Liver (tissue), 8 donors: ENCODE measurements at regions not wholly inside any gene's neighbourhood (a gene's known extent, or its start where the extent isn't known, plus 50 kb on each side); places are given as distances from the start of the nearest gene placed in this dataset.

ENCODE experiments used
- DNase-seq: peaks from one replicate; pipeline ENCODE4 v3.0.0-alpha.2; 2017; ENCODE audit warnings: low spot score
- H3K27ac ChIP-seq, 2 donors: one replicate each; pipeline ENCODE4 v1.7.0; 2013; ENCODE audit warnings: inconsistent platforms in 2 of 2, low read length in 2 of 2, control low read depth in 1 of 2, low read depth in 1 of 2, mild to moderate bottlenecking in 1 of 2
- H3K27me3 ChIP-seq, 4 donors: one replicate each; pipeline versions ENCODE4 v1.6.1 to v1.7.0; 2013; ENCODE audit warnings: low read length in 3 of 4, inconsistent platforms in 1 of 4, mild to moderate bottlenecking in 1 of 4, moderate library complexity in 1 of 4; ENCODE audit not compliant: control insufficient read depth in 4 of 4, insufficient read depth in 4 of 4
- H3K36me3 ChIP-seq, 4 donors: one replicate each; pipeline versions ENCODE4 v1.6.1 to v1.7.0; 2013; ENCODE audit warnings: low read length in 3 of 4, mild to moderate bottlenecking in 3 of 4, low read depth in 1 of 4, moderate library complexity in 1 of 4; ENCODE audit not compliant: control insufficient read depth in 4 of 4, insufficient read depth in 3 of 4
- H3K4me1 ChIP-seq, 4 donors: one replicate each; pipeline versions ENCODE4 v1.6.1 to v1.7.0; 2013; ENCODE audit warnings: low read length in 3 of 4, mild to moderate bottlenecking in 3 of 4, moderate library complexity in 1 of 4; ENCODE audit not compliant: control insufficient read depth in 4 of 4, insufficient read depth in 4 of 4
- H3K4me3 ChIP-seq, 3 donors: one replicate each; pipeline versions ENCODE4 v1.6.1 to v1.7.0; 2013; ENCODE audit warnings: low read length in 3 of 3, control low read depth in 1 of 3, low read depth in 1 of 3, mild to moderate bottlenecking in 1 of 3
- H3K9ac ChIP-seq, 2 donors: one replicate each; pipeline ENCODE4 v1.7.0; 2013; ENCODE audit warnings: low read length in 2 of 2, mild to moderate bottlenecking in 2 of 2, moderate library complexity in 2 of 2, control low read depth in 1 of 2, low read depth in 1 of 2
- H3K9me3 ChIP-seq, 4 donors: one replicate each; pipeline versions ENCODE4 v1.6.1 to v1.7.0; 2013; ENCODE audit warnings: low read length in 3 of 4; ENCODE audit not compliant: control insufficient read depth in 4 of 4
- ATF3 ChIP-seq: IDR thresholded peaks from 2 replicates; pipeline ENCODE4 v1.6.1; 2016; ENCODE audit warnings: antibody characterized with exemption
- CTCF ChIP-seq: fragments of 150-350 bp; IDR thresholded peaks from 2 replicates; pipeline ENCODE4 v1.5.1; 2017; ENCODE audit warnings: improper control_type of control experiment, low read depth, low read length; ENCODE audit not compliant: missing input control
- EGR1 ChIP-seq, 2 donors: IDR thresholded peaks; 2 replicates each; pipeline ENCODE4 v1.6.1; 2016 to 2018; ENCODE audit warnings: antibody characterized with exemption in 2 of 2, low read depth in 2 of 2
- FOXA1 ChIP-seq: IDR thresholded peaks from 2 replicates; pipeline ENCODE4 v1.6.1; 2016; ENCODE audit warnings: antibody characterized with exemption
- FOXA2 ChIP-seq: IDR thresholded peaks from 2 replicates; pipeline ENCODE4 v1.6.1; 2016; ENCODE audit warnings: antibody characterized with exemption
- GABPA ChIP-seq, 2 donors: IDR thresholded peaks in 1 of 2; conservative IDR thresholded peaks in 1 of 2; 2 replicates each; pipeline ENCODE4 v1.6.1; 2016; ENCODE audit warnings: antibody characterized with exemption in 2 of 2, mild to moderate bottlenecking in 1 of 2, moderate library complexity in 1 of 2
- HNF4A ChIP-seq, 2 donors: conservative IDR thresholded peaks; 2 replicates each; pipeline ENCODE4 v1.6.1; 2016; ENCODE audit warnings: antibody characterized with exemption in 2 of 2, mild to moderate bottlenecking in 2 of 2
- HNF4G ChIP-seq: IDR thresholded peaks from 2 replicates; pipeline ENCODE4 v1.6.1; 2016; ENCODE audit warnings: antibody characterized with exemption
- JUND ChIP-seq, 2 donors: IDR thresholded peaks; 2 replicates each; pipeline ENCODE4 v1.6.1; 2016; ENCODE audit warnings: antibody characterized with exemption in 2 of 2
- MAX ChIP-seq: IDR thresholded peaks from 2 replicates; pipeline ENCODE4 v1.6.1; 2016; ENCODE audit warnings: antibody characterized with exemption
- NR2F2 ChIP-seq: IDR thresholded peaks from 2 replicates; pipeline ENCODE4 v1.6.1; 2016; ENCODE audit warnings: antibody characterized with exemption
- RAD21 ChIP-seq, 2 donors: IDR thresholded peaks; 2 replicates each; pipeline ENCODE4 v1.6.1; 2016; ENCODE audit warnings: antibody characterized with exemption in 2 of 2, mild to moderate bottlenecking in 2 of 2
- REST ChIP-seq: IDR thresholded peaks from 2 replicates; pipeline ENCODE4 v1.6.1; 2016; ENCODE audit warnings: antibody characterized with exemption, mild to moderate bottlenecking
- RXRA ChIP-seq, 2 donors: IDR thresholded peaks; 2 replicates each; pipeline ENCODE4 v1.6.1; 2017 to 2018; ENCODE audit warnings: antibody characterized with exemption in 2 of 2, mild to moderate bottlenecking in 1 of 2
- SP1 ChIP-seq: IDR thresholded peaks from 2 replicates; pipeline ENCODE4 v1.6.1; 2018; ENCODE audit warnings: antibody characterized with exemption, mild to moderate bottlenecking
- TAF1 ChIP-seq: conservative IDR thresholded peaks from 2 replicates; pipeline ENCODE4 v1.6.1; 2016; ENCODE audit warnings: antibody characterized with exemption, mild to moderate bottlenecking
- YY1 ChIP-seq: IDR thresholded peaks from 2 replicates; pipeline ENCODE4 v1.6.1; 2016; ENCODE audit warnings: antibody characterized with exemption, mild to moderate bottlenecking
- ZBTB33 ChIP-seq: IDR thresholded peaks from 2 replicates; pipeline ENCODE4 v1.6.1; 2016; ENCODE audit warnings: antibody characterized with exemption
- WGBS: extraction: QIAGEN DNeasy Blood & Tissue Kit; methylation state at CpG from one replicate; pipeline ENCODE4 v1.1.7; 2013; 5-methylcytosine and 5-hydroxymethylcytosine counted together
- donor health status: healthy.
- donor health status: healthy.
- donor health status: healthy.
- donor health status: healthy.
- donor health status: healthy.

- TF ChIP-seq SP1 (no peak), YY1 (no peak), REST (no peak), JUND (IDR thresholded peaks at IDR 0.05) (no peak), HNF4G (no peak), ATF3 (no peak), CTCF (no peak), EGR1 (IDR thresholded peaks at IDR 0.05; ENCODE audit: low read depth in 2 of 2) (no peak), RAD21 (IDR thresholded peaks at IDR 0.05) (no peak), MAX (no peak), TAF1 (no peak), FOXA1 (no peak), FOXA2 (no peak), ZBTB33 (no peak), GABPA (IDR thresholded peaks at IDR 0.05 in 1 of 2, conservative IDR thresholded peaks at IDR 0.05 in 1 of 2) (no peak), RXRA (IDR thresholded peaks at IDR 0.05) (no peak), HNF4A (conservative IDR thresholded peaks at IDR 0.05) (no peak), NR2F2 (no peak)
- no peak overlapping the region for H3K27ac ChIP-seq
- H3K4me3 ChIP-seq, result no peak overlapping the region
- H3K9me3 ChIP-seq, result no peaks in the 10 kb centered on the region
- no peak overlapping the region for H3K9ac ChIP-seq
- DNase-seq, result no peak
- no peaks in the 10 kb centered on the region for H3K4me1 ChIP-seq
- no peaks in the 10 kb centered on the region for H3K36me3 ChIP-seq
- H3K27me3 ChIP-seq, result no peaks in the 10 kb centered on the region
These were observed 684.0 kb upstream of the CDH9 start for GRCh38 chr5:27722337-27722736.

- TF ChIP-seq SP1, result no peak
- Histone ChIP-seq H3K36me3 (no peaks in the 10 kb centered on the region), H3K9ac (no peak overlapping the region), H3K27ac (no peak overlapping the region), H3K4me3 (no peak overlapping the region), H3K9me3 (no peaks in the 10 kb centered on the region), H3K27me3 (no peaks in the 10 kb centered on the region), H3K4me1 (no peaks in the 10 kb centered on the region)
- DNase-seq, result no peak
- 72% methylated on average over 3 of the region's 3 CpGs for WGBS
These were observed 670.1 kb upstream of the CDH9 start for GRCh38 chr5:27708534-27708933.
